Right renal pelvis (tissue), 4 donors: ENCODE measurements at regions not wholly inside any gene's neighbourhood (a gene's known extent, or its start where the extent isn't known, plus 50 kb on each side); places are given as distances from the start of the nearest gene placed in this dataset.
"Not testable (repeated sequence)": the region's sequence is repeated elsewhere in the genome, so short reads cannot be mapped to it uniquely, and the experiment has no call there.

Experiments used
- DNase-seq, 4 donors: peaks; one replicate each; pipeline ENCODE4 v3.0.0-alpha.2; 2013; ENCODE audit warnings: low read depth in 4 of 4, low spot score in 3 of 4, missing footprints in 1 of 4

GRCh38 chr18:47380153-47380552 lies 128.7 kb upstream of the SKOR2 start:
- no peak for DNase-seq

GRCh38 chr18:47373465-47373864 lies 122.0 kb upstream of the SKOR2 start:
- DNase-seq, result no peak

- DNase-seq, result no peak
These were observed 118.6 kb upstream of the SKOR2 start for GRCh38 chr18:47370052-47370451.

GRCh38 chr18:47354061-47354460 lies 102.6 kb upstream of the SKOR2 start:
- not testable (repeated sequence) for DNase-seq

- no peak for DNase-seq
These were observed 94.6 kb upstream of the SKOR2 start for GRCh38 chr18:47346016-47346415.

GRCh38 chr18:47345291-47345690 lies 93.8 kb upstream of the SKOR2 start:
- no peak for DNase-seq

- DNase-seq, result no peak
These were observed 91.8 kb upstream of the SKOR2 start for GRCh38 chr18:47343291-47343690.

GRCh38 chr18:47342566-47342965 lies 91.1 kb upstream of the SKOR2 start:
- DNase-seq, result no peak

GRCh38 chr18:47341678-47342077 lies 90.2 kb upstream of the SKOR2 start:
- DNase-seq, result no peak

GRCh38 chr18:47334966-47335365 lies 83.5 kb upstream of the SKOR2 start:
- no peak for DNase-seq

- no peak for DNase-seq
These were observed 82.6 kb upstream of the SKOR2 start for GRCh38 chr18:47333926-47334635.

GRCh38 chr18:47331641-47332040 lies 80.2 kb upstream of the SKOR2 start:
- DNase-seq, result no peak

- DNase-seq, result no peak
These were observed 79.6 kb upstream of the SKOR2 start for GRCh38 chr18:47331026-47331425.

GRCh38 chr18:47323158-47323557 lies 71.7 kb upstream of the SKOR2 start:
- DNase-seq, result no peak

- no peak for DNase-seq
These were observed 70.4 kb upstream of the SKOR2 start for GRCh38 chr18:47321815-47322214.

GRCh38 chr18:47317824-47318508 lies 66.5 kb upstream of the SKOR2 start:
- DNase-seq, result no peak

- DNase-seq, result no peak
These were observed 65.5 kb upstream of the SKOR2 start for GRCh38 chr18:47316924-47317323.

- no peak for DNase-seq
These were observed 62.4 kb upstream of the SKOR2 start for GRCh38 chr18:47313901-47314300.

- no peak for DNase-seq
These were observed 60.1 kb upstream of the SKOR2 start for GRCh38 chr18:47311585-47311984.
